SH-SY5Y (cell line): ENCODE measurements at regions not wholly inside any gene's neighbourhood (a gene's known extent, or its start where the extent isn't known, plus 50 kb on each side); places are given as distances from the start of the nearest gene placed in this dataset.

Experiments used
- GATA2 ChIP-seq: IDR thresholded peaks from 2 replicates; pipeline ENCODE4 v1.6.1; 2011; ENCODE audit warnings: mild to moderate bottlenecking, low read depth, low read length
- GATA3 ChIP-seq: IDR thresholded peaks from 2 replicates; pipeline ENCODE4 v1.6.1; 2011; ENCODE audit warnings: low read depth, mild to moderate bottlenecking, low read length, moderate library complexity

DNA sequence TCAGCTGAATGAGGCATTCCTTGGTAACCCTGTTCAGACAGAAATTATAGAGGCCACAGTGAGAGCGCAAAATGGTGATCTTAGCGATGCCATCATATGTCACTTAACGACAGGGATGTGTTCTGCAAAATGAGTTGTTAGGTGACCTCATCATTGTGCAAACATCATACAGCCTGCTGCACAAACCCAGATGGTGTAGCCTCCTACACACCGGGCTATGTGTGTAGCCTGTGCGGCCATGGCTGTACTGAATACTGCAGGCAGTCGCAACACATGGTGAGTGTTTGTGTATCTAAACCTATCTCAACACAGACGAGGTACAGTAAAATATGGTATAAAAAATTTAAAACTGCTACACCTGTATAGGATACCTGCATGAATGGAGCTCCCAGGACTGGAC is 234.1 kb upstream of the PMEPA1 start:
- TF ChIP-seq GATA2 (no peak), GATA3 (no peak)
